ENCODE measurements at regions not wholly inside any gene's neighbourhood (a gene's known extent, or its start where the extent isn't known, plus 50 kb on each side); places are given as distances from the start of the nearest gene placed in this dataset.

DNA sequence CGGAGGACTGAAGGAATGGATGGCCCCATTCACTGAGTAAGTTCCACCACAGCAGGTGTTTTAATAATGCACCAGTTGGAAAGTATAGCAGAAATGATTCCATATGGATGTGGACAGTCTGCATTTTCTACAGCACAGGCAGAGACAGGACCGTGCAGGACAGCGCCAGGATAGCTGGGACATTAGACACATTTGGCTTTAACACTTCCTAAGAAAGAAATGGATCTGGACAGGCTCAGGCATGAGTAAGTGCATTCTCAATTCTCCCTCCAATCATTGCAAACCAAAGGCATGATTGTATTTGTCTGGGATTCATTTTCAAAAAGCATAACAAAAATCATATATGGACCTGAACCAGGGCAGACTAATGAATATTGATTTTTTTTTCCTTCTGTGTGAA, 233.0 kb upstream of the POU2AF2 start:
- H3K4me1 Mint-ChIP-seq = no peaks in the 10 kb centered on the region
- ChIA-PET CTCF (no interaction called here), POLR2A (no interaction called here)
- no peak for DNase-seq (ENCODE audit: low spot score)
- no peak overlapping the region for H3K4me3 Mint-ChIP-seq
- ATAC-seq = no peak
- no peaks in the 10 kb centered on the region for H3K36me3 Mint-ChIP-seq
- no peak overlapping the region for H3K27ac Mint-ChIP-seq
- TF ChIP-seq TEAD1 (CRISPR knock-in tag; IDR thresholded peaks at IDR 0.05) (no peak), ATF3 (CRISPR knock-in tag; conservative IDR thresholded peaks at IDR 0.05) (no peak), ZNF416 (CRISPR knock-in tag; IDR thresholded peaks at IDR 0.05) (no peak), JUN (CRISPR knock-in tag; IDR thresholded peaks at IDR 0.05) (no peak), KAT7 (CRISPR knock-in tag; IDR thresholded peaks at IDR 0.05; ENCODE audit: borderline replicate concordance) (no peak), ATF1 (CRISPR knock-in tag; IDR thresholded peaks at IDR 0.05) (no peak), NR3C1 (CRISPR knock-in tag; conservative IDR thresholded peaks at IDR 0.05; ENCODE audit: low read depth) (no peak), JAZF1 (CRISPR knock-in tag; IDR thresholded peaks at IDR 0.05) (no peak), MXD4 (CRISPR knock-in tag; IDR thresholded peaks at IDR 0.05; ENCODE audit: borderline replicate concordance) (no peak), SMAD4 (CRISPR knock-in tag; IDR thresholded peaks at IDR 0.05) (no peak), E2F5 (CRISPR knock-in tag; IDR thresholded peaks at IDR 0.05) (no peak), CBFB (CRISPR knock-in tag; IDR thresholded peaks at IDR 0.05; ENCODE audit: low read depth) (no peak)
- no peaks in the 10 kb centered on the region for H3K27me3 Mint-ChIP-seq (ENCODE audit: low read depth)
- H3K9me3 Mint-ChIP-seq = peaks cover 20% of the 10 kb centered on the region

DNA sequence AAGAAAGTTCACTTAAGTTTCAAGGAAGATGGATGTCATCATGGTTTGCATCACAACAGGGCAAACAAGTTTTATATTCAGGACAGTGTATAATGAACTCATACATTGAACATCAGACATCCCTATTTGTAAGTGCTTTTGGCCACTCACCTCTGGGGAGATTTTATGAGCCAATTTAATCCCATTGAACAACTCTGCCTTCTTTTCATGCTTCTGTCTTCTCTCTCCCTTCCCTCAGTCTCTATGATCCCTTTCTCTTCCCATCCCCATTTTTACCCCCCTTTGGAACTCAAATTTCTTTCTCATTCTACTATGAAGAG, 234.3 kb upstream of the POU2AF2 start:
- Mint-ChIP-seq H3K36me3 (no peaks in the 10 kb centered on the region), H3K4me3 (no peak overlapping the region), H3K4me1 (no peaks in the 10 kb centered on the region), H3K27ac (no peak overlapping the region), H3K27me3 (ENCODE audit: low read depth) (no peaks in the 10 kb centered on the region), H3K9me3 (peaks cover 20% of the 10 kb centered on the region)
- DNase-seq (ENCODE audit: low spot score) (no peak), ATAC-seq (no peak)
- TF ChIP-seq ZNF232 (CRISPR knock-in tag; IDR thresholded peaks at IDR 0.05) = no peak
- TF ChIP-seq, protein P1, sequence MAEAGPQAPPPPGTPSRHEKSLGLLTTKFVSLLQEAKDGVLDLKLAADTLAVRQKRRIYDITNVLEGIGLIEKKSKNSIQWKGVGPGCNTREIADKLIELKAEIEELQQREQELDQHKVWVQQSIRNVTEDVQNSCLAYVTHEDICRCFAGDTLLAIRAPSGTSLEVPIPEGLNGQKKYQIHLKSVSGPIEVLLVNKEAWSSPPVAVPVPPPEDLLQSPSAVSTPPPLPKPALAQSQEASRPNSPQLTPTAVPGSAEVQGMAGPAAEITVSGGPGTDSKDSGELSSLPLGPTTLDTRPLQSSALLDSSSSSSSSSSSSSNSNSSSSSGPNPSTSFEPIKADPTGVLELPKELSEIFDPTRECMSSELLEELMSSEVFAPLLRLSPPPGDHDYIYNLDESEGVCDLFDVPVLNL (CRISPR knock-in tag; IDR thresholded peaks at IDR 0.05; ENCODE audit: borderline replicate concordance, low read depth) = no peak
- no peak for TF ChIP-seq CDX4 (CRISPR knock-in tag; IDR thresholded peaks at IDR 0.05; ENCODE audit: borderline replicate concordance)
- no peak for TF ChIP-seq KAT7 (CRISPR knock-in tag; IDR thresholded peaks at IDR 0.05; ENCODE audit: borderline replicate concordance)
- TF ChIP-seq GRHL2 (CRISPR knock-in tag; IDR thresholded peaks at IDR 0.05; ENCODE audit: insufficient replicate concordance, severe bottlenecking) = no peak
- no peak for TF ChIP-seq ZNF317 (CRISPR knock-in tag; IDR thresholded peaks at IDR 0.05; ENCODE audit: borderline replicate concordance, low read depth)
- no peak for TF ChIP-seq ZBTB21 (CRISPR knock-in tag; IDR thresholded peaks at IDR 0.05; ENCODE audit: borderline replicate concordance)
- TF ChIP-seq ZNF263 (CRISPR knock-in tag; IDR thresholded peaks at IDR 0.05; ENCODE audit: low read depth) = no peak
- TF ChIP-seq TEAD4 (CRISPR knock-in tag; IDR thresholded peaks at IDR 0.05) = no peak
- no peak for TF ChIP-seq E2F1 (CRISPR knock-in tag; IDR thresholded peaks at IDR 0.05)
- ChIA-PET POLR2A (no interaction called here), CTCF (no interaction called here)
